ENCODE measurements at regions not wholly inside any gene's neighbourhood (a gene's known extent, or its start where the extent isn't known, plus 50 kb on each side); places are given as distances from the start of the nearest gene placed in this dataset.

DNA sequence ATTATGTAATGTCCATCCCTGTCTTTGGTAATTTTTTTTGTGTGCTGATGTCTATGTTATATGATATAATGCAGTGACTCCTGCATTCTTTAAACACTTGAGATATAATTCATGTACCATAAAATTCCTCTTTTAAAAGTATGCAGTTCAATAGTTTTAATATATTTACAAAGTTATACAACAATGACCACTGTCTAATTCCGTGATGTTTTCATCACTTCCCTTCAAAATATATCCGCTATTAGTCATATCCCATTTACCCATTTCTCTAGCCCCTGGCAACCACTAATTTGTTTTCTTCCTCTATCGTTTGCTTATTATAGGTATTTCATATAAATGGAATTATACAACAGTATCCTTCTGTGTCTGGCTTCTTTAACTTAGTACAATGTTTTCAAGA lies 64.9 kb upstream of the SUCLG2 start:
- H3K4me3 Mint-ChIP-seq, result no peak overlapping the region
- TF ChIP-seq CTCF (IDR thresholded peaks at IDR 0.05; ENCODE audit: unreplicated experiment in 3 of 3), result no peak
- H3K4me1 Mint-ChIP-seq, result peaks cover 5% of the 10 kb centered on the region
- H3K27me3 Mint-ChIP-seq (ENCODE audit: low read depth), result no peaks in the 10 kb centered on the region
- peaks cover 14% of the 10 kb centered on the region for H3K36me3 Mint-ChIP-seq (ENCODE audit: low read depth)
- no peak overlapping the region for H3K27ac Mint-ChIP-seq
- H3K9me3 Mint-ChIP-seq, result peaks cover 26% of the 10 kb centered on the region

DNA sequence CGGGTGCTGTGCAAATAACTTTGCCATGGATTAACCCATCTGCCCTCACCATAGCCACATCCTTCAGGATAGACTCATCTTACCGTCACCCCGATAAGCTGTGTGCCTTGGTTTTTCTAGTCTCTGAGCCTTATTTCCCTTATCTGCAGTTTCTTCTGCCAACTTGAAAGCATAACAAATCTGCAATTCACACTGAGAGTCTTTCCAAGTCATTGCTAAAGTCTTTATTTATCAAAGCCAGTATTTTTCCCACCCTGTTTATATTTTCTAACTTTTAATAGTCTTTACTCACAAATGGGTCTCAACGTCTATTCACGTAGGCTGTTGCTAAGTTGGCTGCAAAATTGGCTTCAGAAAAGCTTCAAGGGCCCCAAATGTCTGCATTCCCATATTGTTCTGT lies 61.6 kb upstream of the SUCLG2 start:
- Mint-ChIP-seq H3K4me3 (no peak overlapping the region), H3K27me3 (ENCODE audit: low read depth) (no peaks in the 10 kb centered on the region), H3K4me1 (peaks cover 5% of the 10 kb centered on the region), H3K36me3 (ENCODE audit: low read depth) (peaks cover 9% of the 10 kb centered on the region), H3K27ac (no peak overlapping the region), H3K9me3 (peaks cover 7% of the 10 kb centered on the region)
- no peak for TF ChIP-seq CTCF (IDR thresholded peaks at IDR 0.05; ENCODE audit: unreplicated experiment in 3 of 3)

DNA sequence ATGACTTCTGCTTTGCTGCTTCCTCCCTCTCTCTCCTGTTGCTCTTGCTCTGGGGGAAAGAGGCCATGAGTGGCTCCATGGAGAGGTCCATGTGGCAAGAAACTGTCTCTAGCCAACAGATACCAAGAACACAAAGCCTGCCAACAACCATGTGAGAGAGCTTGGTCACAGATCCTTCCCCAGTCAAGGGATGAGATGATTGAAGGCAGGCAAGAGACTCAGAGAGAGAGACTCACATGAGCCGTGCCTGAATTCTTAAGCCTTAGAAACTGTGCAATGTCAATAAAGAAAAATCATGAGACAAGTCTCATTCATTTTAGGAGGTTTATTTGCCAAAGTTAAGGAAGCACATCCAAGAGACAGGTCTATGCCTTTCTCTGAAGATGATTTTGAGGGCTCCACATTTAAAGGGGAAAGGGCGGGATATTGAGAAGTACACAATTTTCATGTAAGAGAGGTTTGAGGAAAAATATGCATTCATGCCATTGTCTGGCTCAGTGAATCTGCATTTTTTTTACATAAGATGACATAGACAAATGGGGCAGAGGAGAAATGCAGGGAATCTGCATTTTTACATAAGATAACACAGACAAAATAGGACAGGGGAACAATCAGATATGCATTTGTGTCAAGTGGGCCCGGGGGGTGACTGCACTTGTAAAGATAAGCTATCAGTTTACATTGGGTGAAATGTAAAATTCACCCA lies 59.5 kb upstream of the SUCLG2 start:
- H3K27ac Mint-ChIP-seq, result no peak overlapping the region
- H3K4me1 Mint-ChIP-seq, result peaks cover 5% of the 10 kb centered on the region

DNA sequence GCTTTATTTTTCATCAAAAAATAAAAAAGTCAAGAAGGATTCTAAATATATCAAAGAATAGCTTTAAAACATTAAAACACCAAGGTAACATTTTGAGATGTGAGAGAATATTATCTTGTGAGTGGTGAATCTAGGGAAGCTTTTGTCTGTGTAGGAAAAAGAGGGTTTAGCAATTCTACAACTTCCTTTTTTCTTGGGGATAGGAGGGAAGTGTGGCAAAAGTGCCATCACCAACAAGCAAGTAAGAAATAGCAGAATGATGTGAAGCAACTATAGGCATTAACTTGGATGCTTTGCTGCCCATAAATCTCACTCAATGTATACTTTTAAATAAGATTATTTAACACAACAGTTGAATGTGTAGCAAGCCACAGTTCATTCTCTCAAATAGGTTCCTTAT lies 57.8 kb upstream of the SUCLG2 start:
- H3K27ac Mint-ChIP-seq, result no peak overlapping the region
- H3K9me3 Mint-ChIP-seq, result no peaks in the 10 kb centered on the region
- no peaks in the 10 kb centered on the region for H3K27me3 Mint-ChIP-seq (ENCODE audit: low read depth)
- H3K4me3 Mint-ChIP-seq, result no peak overlapping the region
- H3K36me3 Mint-ChIP-seq (ENCODE audit: low read depth), result no peaks in the 10 kb centered on the region
- peaks cover 5% of the 10 kb centered on the region for H3K4me1 Mint-ChIP-seq
- no peak for TF ChIP-seq CTCF (IDR thresholded peaks at IDR 0.05; ENCODE audit: unreplicated experiment in 3 of 3)

More for the DNA sequence above, 59.5 kb upstream of the SUCLG2 start:
- H3K4me3 Mint-ChIP-seq, result no peak overlapping the region
- no peaks in the 10 kb centered on the region for H3K27me3 Mint-ChIP-seq (ENCODE audit: low read depth)
- no peak for TF ChIP-seq CTCF (IDR thresholded peaks at IDR 0.05; ENCODE audit: unreplicated experiment in 3 of 3)
- H3K36me3 Mint-ChIP-seq (ENCODE audit: low read depth), result no peaks in the 10 kb centered on the region
- H3K9me3 Mint-ChIP-seq, result no peaks in the 10 kb centered on the region

DNA sequence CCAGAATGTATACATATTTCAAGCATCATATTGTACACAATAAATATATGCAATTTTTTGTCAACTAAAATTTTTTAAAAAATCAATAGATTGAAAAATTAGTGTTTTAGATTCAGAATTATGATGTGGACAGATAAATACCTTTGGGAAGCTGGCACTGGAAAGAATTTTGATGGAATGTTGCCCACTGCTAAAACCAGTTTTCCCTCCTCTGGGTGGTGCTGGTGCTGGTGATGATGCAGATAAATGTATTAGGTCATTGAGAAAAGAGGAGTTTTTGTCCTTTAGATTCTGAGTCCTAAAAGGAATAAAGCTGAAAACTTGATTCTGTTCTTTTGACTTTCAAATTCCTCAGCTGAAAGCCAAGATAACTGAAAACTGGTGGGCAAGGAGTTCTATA lies 56.0 kb upstream of the SUCLG2 start:
- H3K4me1 Mint-ChIP-seq, result peaks cover 5% of the 10 kb centered on the region
- no peak overlapping the region for H3K4me3 Mint-ChIP-seq
- no peak overlapping the region for H3K27ac Mint-ChIP-seq
- H3K27me3 Mint-ChIP-seq (ENCODE audit: low read depth), result no peaks in the 10 kb centered on the region
- no peaks in the 10 kb centered on the region for H3K36me3 Mint-ChIP-seq (ENCODE audit: low read depth)
- TF ChIP-seq CTCF (IDR thresholded peaks at IDR 0.05; ENCODE audit: unreplicated experiment in 3 of 3), result no peak
- no peaks in the 10 kb centered on the region for H3K9me3 Mint-ChIP-seq

GRCh38 chr3:67706934-67707333 lies 52.5 kb upstream of the SUCLG2 start:
- Mint-ChIP-seq H3K27ac (no peak overlapping the region), H3K36me3 (ENCODE audit: low read depth) (no peaks in the 10 kb centered on the region), H3K4me1 (no peaks in the 10 kb centered on the region), H3K9me3 (no peaks in the 10 kb centered on the region), H3K4me3 (no peak overlapping the region), H3K27me3 (ENCODE audit: low read depth) (no peaks in the 10 kb centered on the region)
- TF ChIP-seq CTCF (IDR thresholded peaks at IDR 0.05; ENCODE audit: unreplicated experiment in 3 of 3), result no peak
